ENCODE measurements at regions not wholly inside any gene's neighbourhood (a gene's known extent, or its start where the extent isn't known, plus 50 kb on each side); places are given as distances from the start of the nearest gene placed in this dataset.

DNA sequence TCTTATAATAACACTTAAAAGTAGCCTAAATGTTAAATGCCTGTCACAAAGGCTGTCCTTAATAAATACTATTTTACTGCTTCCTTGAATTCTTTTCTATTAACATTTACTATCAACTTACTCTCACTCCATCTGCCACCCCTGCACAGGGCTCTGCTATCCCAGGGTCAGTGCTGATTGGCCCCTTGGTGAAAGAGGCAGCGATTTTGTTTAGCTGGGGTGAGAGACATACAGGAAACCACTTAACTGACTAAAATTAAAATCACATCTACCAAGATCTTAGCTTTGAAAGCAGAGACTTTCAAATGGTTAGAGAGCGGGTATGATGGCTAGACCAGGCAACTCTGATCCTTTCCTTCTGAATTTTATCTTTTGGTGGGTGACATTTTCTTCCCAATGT lies 149.9 kb upstream of the HTR2A start:
- Histone ChIP-seq H3K4me3 (ENCODE audit: low read length, poor library complexity, severe bottlenecking) (no peak overlapping the region), H4K20me1 (ENCODE audit: insufficient read depth, low read length, poor library complexity, severe bottlenecking) (no peaks in the 10 kb centered on the region), H3K79me2 (ENCODE audit: insufficient read depth, low read length) (no peaks in the 10 kb centered on the region), H3K9me3 (ENCODE audit: insufficient read depth, low read depth, low read length) (no peaks in the 10 kb centered on the region), H3K4me2 (ENCODE audit: low read depth, low read length, poor library complexity, severe bottlenecking) (no peak overlapping the region), H3K4me1 (ENCODE audit: insufficient read depth, low read length, poor library complexity, severe bottlenecking) (no peaks in the 10 kb centered on the region), H3K9ac (ENCODE audit: low read depth, low read length, poor library complexity, severe bottlenecking) (no peak overlapping the region), H3F3A (ENCODE audit: low read depth) (no peaks in the 10 kb centered on the region), H3K36me3 (ENCODE audit: insufficient read depth, low read length) (no peaks in the 10 kb centered on the region), H3K27me3 (ENCODE audit: insufficient read depth, low read length, poor library complexity, severe bottlenecking) (no peaks in the 10 kb centered on the region), H3K9me2 (replicated peaks; ENCODE audit: low read depth, low read length) (no peaks in the 10 kb centered on the region), H2AFZ (ENCODE audit: low read length) (no peak overlapping the region)
- no peak for TF ChIP-seq CTCF (conservative IDR thresholded peaks at IDR 0.05; ENCODE audit: low read length)
- TF ChIP-seq EZH2phosphoT487 (IDR thresholded peaks at IDR 0.05; ENCODE audit: borderline replicate concordance) = no peak

- Histone ChIP-seq H3K36me3 (ENCODE audit: insufficient read depth, low read length) (no peaks in the 10 kb centered on the region), H3K4me3 (ENCODE audit: low read length, poor library complexity, severe bottlenecking) (no peak overlapping the region), H3F3A (ENCODE audit: low read depth) (no peaks in the 10 kb centered on the region), H4K20me1 (ENCODE audit: insufficient read depth, low read length, poor library complexity, severe bottlenecking) (no peaks in the 10 kb centered on the region), H3K4me2 (ENCODE audit: low read depth, low read length, poor library complexity, severe bottlenecking) (no peak overlapping the region), H3K27me3 (ENCODE audit: insufficient read depth, low read length, poor library complexity, severe bottlenecking) (no peaks in the 10 kb centered on the region), H3K9me2 (replicated peaks; ENCODE audit: low read depth, low read length) (no peaks in the 10 kb centered on the region), H3K79me2 (ENCODE audit: insufficient read depth, low read length) (no peaks in the 10 kb centered on the region), H3K9ac (ENCODE audit: low read depth, low read length, poor library complexity, severe bottlenecking) (no peak overlapping the region), H3K4me1 (ENCODE audit: insufficient read depth, low read length, poor library complexity, severe bottlenecking) (no peaks in the 10 kb centered on the region), H3K9me3 (ENCODE audit: insufficient read depth, low read depth, low read length) (no peaks in the 10 kb centered on the region), H2AFZ (ENCODE audit: low read length) (no peak overlapping the region)
- no peak for TF ChIP-seq EZH2phosphoT487 (IDR thresholded peaks at IDR 0.05; ENCODE audit: borderline replicate concordance)
- no peak for TF ChIP-seq CTCF (conservative IDR thresholded peaks at IDR 0.05; ENCODE audit: low read length)
These were observed 148.0 kb upstream of the HTR2A start for GRCh38 chr13:47044842-47045241.

DNA sequence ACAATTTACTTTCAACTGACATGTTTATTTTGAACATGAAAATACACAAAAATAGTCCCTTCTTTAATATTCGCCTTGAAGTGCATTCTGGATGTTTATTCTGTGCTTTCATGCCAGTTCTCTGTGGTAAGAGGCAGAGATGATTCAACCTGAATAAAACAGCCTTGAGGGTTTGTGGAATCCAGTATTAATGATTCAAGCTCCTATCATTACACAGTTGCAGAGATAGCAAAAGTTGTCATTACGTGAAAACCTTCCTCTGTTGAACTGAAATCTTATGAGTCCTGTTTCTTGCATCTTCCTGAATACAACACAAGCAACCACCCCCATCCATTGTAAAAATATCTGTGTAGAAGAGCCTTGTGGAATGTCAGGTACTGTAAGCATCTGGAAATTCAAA lies 142.3 kb upstream of the HTR2A start:
- no peaks in the 10 kb centered on the region for H3K27me3 ChIP-seq (ENCODE audit: insufficient read depth, low read length, poor library complexity, severe bottlenecking)
- no peak for TF ChIP-seq CTCF (conservative IDR thresholded peaks at IDR 0.05; ENCODE audit: low read length)
- TF ChIP-seq EZH2phosphoT487 (IDR thresholded peaks at IDR 0.05; ENCODE audit: borderline replicate concordance) = no peak
- no peaks in the 10 kb centered on the region for H3K36me3 ChIP-seq (ENCODE audit: insufficient read depth, low read length)
- no peak overlapping the region for H3K4me2 ChIP-seq (ENCODE audit: low read depth, low read length, poor library complexity, severe bottlenecking)
- H3K9ac ChIP-seq (ENCODE audit: low read depth, low read length, poor library complexity, severe bottlenecking) = no peak overlapping the region
- H3K4me3 ChIP-seq (ENCODE audit: low read length, poor library complexity, severe bottlenecking) = no peak overlapping the region
- no peaks in the 10 kb centered on the region for H3K79me2 ChIP-seq (ENCODE audit: insufficient read depth, low read length)
- H3K9me2 ChIP-seq (replicated peaks; ENCODE audit: low read depth, low read length) = no peaks in the 10 kb centered on the region
- H3K9me3 ChIP-seq (ENCODE audit: insufficient read depth, low read depth, low read length) = no peaks in the 10 kb centered on the region
- no peaks in the 10 kb centered on the region for H3K4me1 ChIP-seq (ENCODE audit: insufficient read depth, low read length, poor library complexity, severe bottlenecking)
- H2AFZ ChIP-seq (ENCODE audit: low read length) = no peak overlapping the region
- no peaks in the 10 kb centered on the region for H3F3A ChIP-seq (ENCODE audit: low read depth)
- H4K20me1 ChIP-seq (ENCODE audit: insufficient read depth, low read length, poor library complexity, severe bottlenecking) = no peaks in the 10 kb centered on the region

All from Loucy (cell line).